ENCODE measurements at regions not wholly inside any gene's neighbourhood (a gene's known extent, or its start where the extent isn't known, plus 50 kb on each side); places are given as distances from the start of the nearest gene placed in this dataset.
"Not testable (repeated sequence)": the region's sequence is repeated elsewhere in the genome, so short reads cannot be mapped to it uniquely, and the experiment has no call there.

DNA sequence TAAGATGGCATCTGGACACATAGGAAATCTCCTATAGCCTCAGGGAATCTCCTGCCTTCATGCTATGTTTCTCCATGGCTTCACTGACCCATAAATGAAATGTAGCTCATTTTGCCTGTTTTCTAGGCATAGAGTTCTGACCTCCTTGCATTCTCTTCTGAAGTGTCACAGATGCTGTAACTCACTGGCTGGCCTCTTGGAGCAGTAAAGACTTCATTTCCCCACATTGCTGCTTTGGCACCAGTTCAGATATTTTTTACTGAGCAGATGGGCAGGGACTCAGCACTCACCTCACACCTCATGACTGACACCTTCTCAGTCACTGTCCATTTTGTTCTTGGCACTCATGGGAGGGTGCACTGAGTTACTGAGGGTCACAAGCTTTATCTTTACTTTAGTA lies 286.7 kb upstream of the TGFBR2 start:
- TF ChIP-seq, protein P1, sequence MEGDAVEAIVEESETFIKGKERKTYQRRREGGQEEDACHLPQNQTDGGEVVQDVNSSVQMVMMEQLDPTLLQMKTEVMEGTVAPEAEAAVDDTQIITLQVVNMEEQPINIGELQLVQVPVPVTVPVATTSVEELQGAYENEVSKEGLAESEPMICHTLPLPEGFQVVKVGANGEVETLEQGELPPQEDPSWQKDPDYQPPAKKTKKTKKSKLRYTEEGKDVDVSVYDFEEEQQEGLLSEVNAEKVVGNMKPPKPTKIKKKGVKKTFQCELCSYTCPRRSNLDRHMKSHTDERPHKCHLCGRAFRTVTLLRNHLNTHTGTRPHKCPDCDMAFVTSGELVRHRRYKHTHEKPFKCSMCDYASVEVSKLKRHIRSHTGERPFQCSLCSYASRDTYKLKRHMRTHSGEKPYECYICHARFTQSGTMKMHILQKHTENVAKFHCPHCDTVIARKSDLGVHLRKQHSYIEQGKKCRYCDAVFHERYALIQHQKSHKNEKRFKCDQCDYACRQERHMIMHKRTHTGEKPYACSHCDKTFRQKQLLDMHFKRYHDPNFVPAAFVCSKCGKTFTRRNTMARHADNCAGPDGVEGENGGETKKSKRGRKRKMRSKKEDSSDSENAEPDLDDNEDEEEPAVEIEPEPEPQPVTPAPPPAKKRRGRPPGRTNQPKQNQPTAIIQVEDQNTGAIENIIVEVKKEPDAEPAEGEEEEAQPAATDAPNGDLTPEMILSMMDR (conservative IDR thresholded peaks at IDR 0.05 in 1 of 2, IDR thresholded peaks at IDR 0.05 in 1 of 2; ENCODE audit: low read depth in 1 of 2, low read length in 2 of 2), result peak; percentile 43 to 57
- no peak for TF ChIP-seq EZH2 (IDR thresholded peaks at IDR 0.05; ENCODE audit: low read length, missing control alignments)
- H3K9ac ChIP-seq (ENCODE audit: insufficient read depth, low read length), result no peak overlapping the region
- no peak overlapping the region for H2AFZ ChIP-seq (ENCODE audit: low read length)
- H4K20me1 ChIP-seq (ENCODE audit: control insufficient read depth, extremely low read depth, insufficient read depth, low read length), result no peaks in the 10 kb centered on the region
- H3K4me1 ChIP-seq (ENCODE audit: control insufficient read depth, extremely low read depth, insufficient read depth, low read length), result peaks cover 5% of the 10 kb centered on the region
- no peaks in the 10 kb centered on the region for H3K79me2 ChIP-seq (ENCODE audit: control insufficient read depth, insufficient read depth, low read length)
- H3K27ac ChIP-seq (ENCODE audit: insufficient read depth, low read length), result no peak overlapping the region
- no peak overlapping the region for H3K4me2 ChIP-seq (ENCODE audit: extremely low read depth, insufficient read depth, low read length)
- no peaks in the 10 kb centered on the region for H3K27me3 ChIP-seq (ENCODE audit: control insufficient read depth, insufficient read depth, low read length)
- H3K36me3 ChIP-seq (ENCODE audit: control insufficient read depth, insufficient read depth, low read length), result no peaks in the 10 kb centered on the region
- DNase-seq (ENCODE audit: low read depth in 2 of 2), result peak; percentile 39 to 62
- no peaks in the 10 kb centered on the region for H3K9me3 ChIP-seq (ENCODE audit: control insufficient read depth, insufficient read depth, low read depth, low read length)
- no peak overlapping the region for H3K4me3 ChIP-seq (replicated peaks in 1 of 4; ENCODE audit: control extremely low read depth in 1 of 4, insufficient read depth in 1 of 4, low read depth in 3 of 4, low read length in 4 of 4)

DNA sequence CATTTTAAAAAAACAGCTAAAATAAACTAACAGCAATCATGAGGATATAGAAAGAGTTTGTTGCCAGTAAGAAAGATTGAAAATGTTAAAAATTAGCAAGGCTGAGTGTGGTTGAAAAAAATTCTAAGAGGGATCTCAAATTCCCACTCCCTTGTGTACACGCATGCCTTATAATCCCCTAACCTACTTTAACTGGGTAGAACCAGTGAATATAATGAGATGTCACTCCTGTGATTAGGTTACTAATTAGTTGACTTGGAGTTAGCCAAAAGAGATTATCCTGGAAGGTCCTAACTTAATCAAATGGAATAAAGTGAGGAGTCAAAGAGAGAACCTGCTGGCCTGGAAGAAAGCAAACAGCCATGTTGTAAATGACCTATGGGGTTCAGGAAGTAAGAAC lies 286.0 kb upstream of the TGFBR2 start:
- no peak for TF ChIP-seq EZH2 (IDR thresholded peaks at IDR 0.05; ENCODE audit: low read length, missing control alignments)
- TF ChIP-seq, protein P1 (conservative IDR thresholded peaks at IDR 0.05 in 1 of 2, IDR thresholded peaks at IDR 0.05 in 1 of 2; ENCODE audit: low read depth in 1 of 2, low read length in 2 of 2), result no peak
- H3K79me2 ChIP-seq (ENCODE audit: control insufficient read depth, insufficient read depth, low read length), result no peaks in the 10 kb centered on the region
- H3K9ac ChIP-seq (ENCODE audit: insufficient read depth, low read length), result no peak overlapping the region
- H3K36me3 ChIP-seq (ENCODE audit: control insufficient read depth, insufficient read depth, low read length), result no peaks in the 10 kb centered on the region
- no peak overlapping the region for H2AFZ ChIP-seq (ENCODE audit: low read length)
- H4K20me1 ChIP-seq (ENCODE audit: control insufficient read depth, extremely low read depth, insufficient read depth, low read length), result no peaks in the 10 kb centered on the region
- H3K27ac ChIP-seq (ENCODE audit: insufficient read depth, low read length), result no peak overlapping the region
- peaks cover 2% of the 10 kb centered on the region for H3K4me1 ChIP-seq (ENCODE audit: control insufficient read depth, extremely low read depth, insufficient read depth, low read length)
- no peaks in the 10 kb centered on the region for H3K27me3 ChIP-seq (ENCODE audit: control insufficient read depth, insufficient read depth, low read length)
- no peak overlapping the region for H3K4me3 ChIP-seq (replicated peaks in 1 of 4; ENCODE audit: control extremely low read depth in 1 of 4, insufficient read depth in 1 of 4, low read depth in 3 of 4, low read length in 4 of 4)
- H3K4me2 ChIP-seq (ENCODE audit: extremely low read depth, insufficient read depth, low read length), result no peak overlapping the region
- H3K9me3 ChIP-seq (ENCODE audit: control insufficient read depth, insufficient read depth, low read depth, low read length), result no peaks in the 10 kb centered on the region
- DNase-seq (ENCODE audit: low read depth in 2 of 2), result no peak

DNA sequence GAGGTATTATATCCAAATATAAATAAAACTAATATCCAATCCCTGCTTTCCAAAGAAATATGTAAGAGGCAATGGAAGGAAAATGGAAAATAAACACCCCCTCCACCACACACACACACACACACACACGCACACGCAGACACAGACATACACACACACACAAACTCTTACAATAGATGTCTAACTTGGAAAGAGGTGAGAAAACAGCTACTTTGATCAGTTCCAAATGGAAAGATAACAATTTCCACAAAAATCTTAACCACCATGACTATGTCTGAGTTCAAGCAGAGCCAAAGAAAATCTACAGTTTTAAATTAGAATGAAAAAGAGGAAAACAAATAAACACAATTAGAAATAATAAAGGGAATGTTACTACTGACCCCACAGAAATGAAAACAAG lies 285.3 kb upstream of the TGFBR2 start:
- Histone ChIP-seq H3K9ac (ENCODE audit: insufficient read depth, low read length) (no peak overlapping the region), H3K79me2 (ENCODE audit: control insufficient read depth, insufficient read depth, low read length) (no peaks in the 10 kb centered on the region), H3K27me3 (ENCODE audit: control insufficient read depth, insufficient read depth, low read length) (no peaks in the 10 kb centered on the region), H3K36me3 (ENCODE audit: control insufficient read depth, insufficient read depth, low read length) (no peaks in the 10 kb centered on the region), H2AFZ (ENCODE audit: low read length) (no peak overlapping the region), H3K4me3 (replicated peaks in 1 of 4; ENCODE audit: control extremely low read depth in 1 of 4, insufficient read depth in 1 of 4, low read depth in 3 of 4, low read length in 4 of 4) (no peak overlapping the region), H3K9me3 (ENCODE audit: control insufficient read depth, insufficient read depth, low read depth, low read length) (no peaks in the 10 kb centered on the region), H3K27ac (ENCODE audit: insufficient read depth, low read length) (no peak overlapping the region), H4K20me1 (ENCODE audit: control insufficient read depth, extremely low read depth, insufficient read depth, low read length) (no peaks in the 10 kb centered on the region), H3K4me2 (ENCODE audit: extremely low read depth, insufficient read depth, low read length) (no peak overlapping the region), H3K4me1 (ENCODE audit: control insufficient read depth, extremely low read depth, insufficient read depth, low read length) (no peaks in the 10 kb centered on the region)
- no peak for TF ChIP-seq EZH2 (IDR thresholded peaks at IDR 0.05; ENCODE audit: low read length, missing control alignments)
- TF ChIP-seq, protein P1 (conservative IDR thresholded peaks at IDR 0.05 in 1 of 2, IDR thresholded peaks at IDR 0.05 in 1 of 2; ENCODE audit: low read depth in 1 of 2, low read length in 2 of 2), result no peak
- peak in 1 of 2 donors; percentile 51 for DNase-seq (ENCODE audit: low read depth in 2 of 2)

DNA sequence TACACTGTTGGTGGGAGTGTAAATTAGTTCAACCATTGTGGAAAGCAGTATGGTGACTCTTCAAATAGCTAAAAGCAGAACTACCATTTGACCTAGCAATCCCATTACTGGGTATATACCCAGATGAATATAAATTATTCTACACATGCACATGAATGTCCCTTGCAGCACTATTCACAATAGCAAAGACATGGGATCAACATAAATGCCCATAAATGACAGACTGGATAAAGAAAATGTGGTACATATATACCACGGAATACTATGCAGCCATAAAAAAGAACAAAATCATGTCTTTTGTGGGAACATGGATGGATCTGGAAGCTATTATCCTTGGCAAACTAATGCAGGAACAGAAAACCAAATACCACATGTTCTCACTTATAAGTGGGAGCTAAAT lies 282.8 kb upstream of the TGFBR2 start:
- not testable (repeated sequence) for H3K4me1 ChIP-seq (ENCODE audit: control insufficient read depth, extremely low read depth, insufficient read depth, low read length); H2AFZ ChIP-seq (ENCODE audit: low read length); H3K27me3 ChIP-seq (ENCODE audit: control insufficient read depth, insufficient read depth, low read length); DNase-seq (ENCODE audit: low read depth in 2 of 2); H3K36me3 ChIP-seq (ENCODE audit: control insufficient read depth, insufficient read depth, low read length); H3K4me3 ChIP-seq (replicated peaks in 1 of 4; ENCODE audit: control extremely low read depth in 1 of 4, insufficient read depth in 1 of 4, low read depth in 3 of 4, low read length in 4 of 4); H3K9me3 ChIP-seq (ENCODE audit: control insufficient read depth, insufficient read depth, low read depth, low read length); H3K9ac ChIP-seq (ENCODE audit: insufficient read depth, low read length); H3K4me2 ChIP-seq (ENCODE audit: extremely low read depth, insufficient read depth, low read length); H3K27ac ChIP-seq (ENCODE audit: insufficient read depth, low read length); H3K79me2 ChIP-seq (ENCODE audit: control insufficient read depth, insufficient read depth, low read length); H4K20me1 ChIP-seq (ENCODE audit: control insufficient read depth, extremely low read depth, insufficient read depth, low read length)

All from fibroblast of lung (primary cell).